Epithelial cell of esophagus (primary cell): ENCODE measurements at regions not wholly inside any gene's neighbourhood (a gene's known extent, or its start where the extent isn't known, plus 50 kb on each side); places are given as distances from the start of the nearest gene placed in this dataset.

Experiments
- DNase-seq: peaks from one replicate; pipeline ENCODE4 v3.0.0; 2010; ENCODE audit warnings: low read depth
- H3K4me3 ChIP-seq: 2 replicates; pipeline ENCODE4 v1.5.1; 2011; ENCODE audit warnings: mild to moderate bottlenecking, low read length, control low read depth
- TF ChIP-seq, protein P1 (sequence below): IDR thresholded peaks from 2 replicates; pipeline ENCODE4 v1.5.1; 2011; ENCODE audit warnings: low read depth, mild to moderate bottlenecking, low read length, control low read depth, inconsistent platforms; ENCODE audit not compliant: insufficient read depth; ENCODE audit errors: missing control alignments

DNA sequence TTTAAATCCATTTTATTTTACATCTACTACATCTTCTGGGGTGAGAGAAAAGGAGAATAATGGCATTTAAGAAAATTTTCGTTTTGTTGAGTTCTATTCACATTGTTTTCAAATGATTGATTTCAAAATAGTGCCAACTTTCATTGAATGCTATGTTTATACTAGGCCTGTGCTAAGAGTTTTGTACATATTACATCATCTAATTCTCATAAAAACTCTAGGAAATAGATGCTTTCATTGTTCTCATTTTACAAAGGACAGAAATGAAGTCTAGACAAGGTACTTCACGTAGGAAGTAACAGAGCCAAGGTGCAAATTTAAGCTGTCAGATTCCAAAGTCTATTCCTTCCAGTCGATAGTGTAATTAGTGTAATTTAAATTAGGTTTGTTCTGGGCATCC is 402.8 kb upstream of the UBE2E3 start:
- TF ChIP-seq, protein P1, sequence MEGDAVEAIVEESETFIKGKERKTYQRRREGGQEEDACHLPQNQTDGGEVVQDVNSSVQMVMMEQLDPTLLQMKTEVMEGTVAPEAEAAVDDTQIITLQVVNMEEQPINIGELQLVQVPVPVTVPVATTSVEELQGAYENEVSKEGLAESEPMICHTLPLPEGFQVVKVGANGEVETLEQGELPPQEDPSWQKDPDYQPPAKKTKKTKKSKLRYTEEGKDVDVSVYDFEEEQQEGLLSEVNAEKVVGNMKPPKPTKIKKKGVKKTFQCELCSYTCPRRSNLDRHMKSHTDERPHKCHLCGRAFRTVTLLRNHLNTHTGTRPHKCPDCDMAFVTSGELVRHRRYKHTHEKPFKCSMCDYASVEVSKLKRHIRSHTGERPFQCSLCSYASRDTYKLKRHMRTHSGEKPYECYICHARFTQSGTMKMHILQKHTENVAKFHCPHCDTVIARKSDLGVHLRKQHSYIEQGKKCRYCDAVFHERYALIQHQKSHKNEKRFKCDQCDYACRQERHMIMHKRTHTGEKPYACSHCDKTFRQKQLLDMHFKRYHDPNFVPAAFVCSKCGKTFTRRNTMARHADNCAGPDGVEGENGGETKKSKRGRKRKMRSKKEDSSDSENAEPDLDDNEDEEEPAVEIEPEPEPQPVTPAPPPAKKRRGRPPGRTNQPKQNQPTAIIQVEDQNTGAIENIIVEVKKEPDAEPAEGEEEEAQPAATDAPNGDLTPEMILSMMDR: no peak
- no peak for DNase-seq
- no peak overlapping the region for H3K4me3 ChIP-seq

DNA sequence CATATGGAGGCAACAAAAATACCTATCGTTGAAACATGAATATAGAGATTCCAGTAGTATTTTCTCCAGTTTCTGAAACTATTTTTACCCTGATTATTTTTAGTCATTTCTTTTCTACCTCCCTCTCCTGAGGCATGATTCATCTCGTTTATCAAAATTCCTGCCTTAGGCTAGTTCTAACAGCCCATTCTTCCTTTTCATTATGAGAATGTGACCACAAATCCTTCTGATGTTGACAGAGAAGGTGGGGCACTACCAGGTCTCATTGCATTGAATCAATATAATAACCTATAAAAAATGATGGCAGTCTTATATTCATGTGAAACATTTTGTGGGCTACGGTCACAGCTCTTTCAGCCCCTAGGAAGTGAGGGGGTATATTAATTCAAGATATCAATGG is 406.5 kb upstream of the UBE2E3 start:
- no peak overlapping the region for H3K4me3 ChIP-seq
- TF ChIP-seq, protein P1: no peak
- DNase-seq: peak; percentile 88

DNA sequence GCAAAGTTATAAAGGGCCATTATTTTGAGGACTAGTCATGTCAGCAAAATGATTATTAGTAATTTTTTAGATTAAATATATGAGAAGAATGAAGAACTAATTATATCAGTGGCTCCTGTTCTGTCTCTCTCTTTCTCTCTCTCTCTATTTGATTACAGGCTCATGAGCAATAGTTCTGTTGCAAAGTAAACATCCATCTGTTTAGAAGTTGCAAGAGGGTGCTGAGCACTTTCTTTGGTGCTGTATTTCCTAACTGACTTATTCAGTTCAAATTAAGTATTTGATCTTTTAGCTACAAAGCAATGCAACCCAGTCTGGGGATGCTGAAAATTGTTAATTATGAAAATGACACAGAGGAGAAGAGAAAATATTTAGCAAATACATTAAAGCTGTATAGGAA is 408.1 kb upstream of the UBE2E3 start:
- no peak overlapping the region for H3K4me3 ChIP-seq
- TF ChIP-seq, protein P1: no peak
- peak; percentile 54 for DNase-seq

GRCh38 chr2:180571559-180571958 is 408.8 kb upstream of the UBE2E3 start:
- DNase-seq: peak; percentile 32
- TF ChIP-seq, protein P1: no peak
- no peak overlapping the region for H3K4me3 ChIP-seq

DNA sequence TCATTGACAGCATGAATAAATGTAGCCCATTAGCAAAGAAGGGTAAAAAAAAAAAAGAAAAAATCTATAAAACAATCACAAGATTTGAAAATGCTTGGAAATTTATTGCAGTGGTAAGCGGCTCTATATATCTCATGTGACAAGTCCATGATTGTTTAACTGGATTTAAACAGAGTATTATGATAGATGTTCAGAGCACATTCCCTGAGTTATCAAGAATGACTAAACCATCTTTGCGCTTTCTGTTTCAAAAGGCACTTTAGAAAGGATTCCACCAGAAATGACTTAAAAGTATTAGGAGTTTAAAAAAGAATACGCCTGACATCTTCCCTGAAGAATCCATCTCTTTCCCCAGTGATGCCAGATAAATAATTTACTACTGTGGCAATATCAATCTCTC is 409.5 kb upstream of the UBE2E3 start:
- DNase-seq: no peak
- TF ChIP-seq, protein P1: no peak
- H3K4me3 ChIP-seq: no peak overlapping the region

- no peak for DNase-seq
- TF ChIP-seq, protein P1: no peak
- no peak overlapping the region for H3K4me3 ChIP-seq
Measured at GRCh38 chr2:180564051-180564450, 416.4 kb upstream of the UBE2E3 start.

GRCh38 chr2:180562378-180562777 is 418.0 kb upstream of the UBE2E3 start:
- TF ChIP-seq, protein P1: no peak
- no peak for DNase-seq
- no peak overlapping the region for H3K4me3 ChIP-seq
